HepG2 (cell line): ENCODE measurements at regions not wholly inside any gene's neighbourhood (a gene's known extent, or its start where the extent isn't known, plus 50 kb on each side); places are given as distances from the start of the nearest gene placed in this dataset.

ENCODE experiments used
- HDAC1 ChIP-seq: sonication (generic); formaldehyde crosslinking; IDR thresholded peaks from 2 replicates; pipeline ENCODE4 v1.5.1; 2020; ENCODE audit warnings: mild to moderate bottlenecking, missing genetic modification reagents
- HOXA7 ChIP-seq: sonication (generic); formaldehyde crosslinking; IDR thresholded peaks from 2 replicates; pipeline ENCODE4 v1.8.1; 2022; ENCODE audit warnings: mild to moderate bottlenecking, missing genetic modification reagents, moderate library complexity
- LCORL ChIP-seq, 2 experiments: fragments of 450-650 bp in 1 of 2; sonication (generic) in 1 of 2; formaldehyde crosslinking in 1 of 2; IDR thresholded peaks; 2 replicates each; pipeline versions ENCODE4 v1.5.0 to v1.6.1; 2017 to 2020; ENCODE audit warnings: antibody characterized with exemption in 1 of 2, missing genetic modification reagents in 1 of 2
- MAF1 ChIP-seq: sonication (generic); formaldehyde crosslinking; IDR thresholded peaks from 2 replicates; pipeline ENCODE4 v1.5.0; 2020; ENCODE audit warnings: missing genetic modification reagents, borderline replicate concordance
- NCOA5 ChIP-seq: sonication (generic); formaldehyde crosslinking; IDR thresholded peaks from 2 replicates; pipeline ENCODE4 v1.4.0; 2020; ENCODE audit warnings: missing genetic modification reagents
- NFE2 ChIP-seq: sonication (generic); formaldehyde crosslinking; IDR thresholded peaks from 2 replicates; pipeline ENCODE4 v1.4.0; 2020; ENCODE audit warnings: missing genetic modification reagents
- PPARG ChIP-seq: conservative IDR thresholded peaks from 2 replicates; pipeline ENCODE4 v1.6.1; 2016; ENCODE audit warnings: missing biosample characterization, missing genetic modification reagents
- RBM22 ChIP-seq: fragments of 200-400 bp; formaldehyde crosslinking; optimal IDR thresholded peaks from 2 replicates; pipeline ENCODE3; 2017; ENCODE audit warnings: mild to moderate bottlenecking, low read length, moderate library complexity
- SETDB1 ChIP-seq: sonication (generic); formaldehyde crosslinking; IDR thresholded peaks from 2 replicates; pipeline ENCODE4 v1.5.1; 2020; ENCODE audit warnings: missing genetic modification reagents, mild to moderate bottlenecking, borderline replicate concordance
- TARDBP ChIP-seq: sonication (generic); formaldehyde crosslinking; IDR thresholded peaks from 2 replicates; pipeline ENCODE4 v1.8.0; 2022; ENCODE audit warnings: mild to moderate bottlenecking, missing genetic modification reagents
- THAP8 ChIP-seq: sonication (generic); formaldehyde crosslinking; IDR thresholded peaks from 2 replicates; pipeline ENCODE4 v1.5.1; 2020; ENCODE audit warnings: missing genetic modification reagents, mild to moderate bottlenecking, borderline replicate concordance
- U2AF2 ChIP-seq: fragments of 200-400 bp; formaldehyde crosslinking; IDR thresholded peaks from 2 replicates; pipeline ENCODE4 v1.6.1; 2017; ENCODE audit warnings: low read depth, mild to moderate bottlenecking, low read length
- ZNF18 ChIP-seq: sonication (generic); formaldehyde crosslinking; IDR thresholded peaks from 2 replicates; pipeline ENCODE4 v1.8.0; 2022; ENCODE audit warnings: mild to moderate bottlenecking, missing genetic modification reagents; ENCODE audit not compliant: insufficient replicate concordance
- ZNF414 ChIP-seq: sonication (generic); formaldehyde crosslinking; IDR thresholded peaks from 2 replicates; pipeline ENCODE4 v1.5.0; 2020; ENCODE audit warnings: missing genetic modification reagents
- ZNF580 ChIP-seq: IDR thresholded peaks from 2 replicates; pipeline ENCODE4 v1.6.1; 2016; ENCODE audit warnings: low read depth, borderline replicate concordance
- ZNF670 ChIP-seq: sonication (generic); formaldehyde crosslinking; IDR thresholded peaks from 2 replicates; pipeline ENCODE4 v1.8.0; 2022; ENCODE audit warnings: mild to moderate bottlenecking, missing genetic modification reagents, borderline replicate concordance
- TF ChIP-seq, protein P1 (sequence below): IDR thresholded peaks from 2 replicates; pipeline ENCODE4 v1.6.1; 2016; ENCODE audit warnings: low read depth, missing genetic modification reagents, missing compliant biosample characterization
- TF ChIP-seq, protein P2 (sequence below): IDR thresholded peaks from 2 replicates; pipeline ENCODE4 v1.6.1; 2018; ENCODE audit warnings: missing genetic modification reagents, mild to moderate bottlenecking, missing compliant biosample characterization

GRCh38 chr4:123478859-123479345, 82.3 kb downstream of the SPRY1 start (continued):
- peak; percentile 84 for TF ChIP-seq LCORL (IDR thresholded peaks at IDR 0.05)
- TF ChIP-seq LCORL (CRISPR knock-in tag; IDR thresholded peaks at IDR 0.05), result peak; percentile 91
- TF ChIP-seq RBM22, result peak; percentile 46
- peak; percentile 96 for TF ChIP-seq ZNF414 (CRISPR knock-in tag)
- peak; percentile 99 for TF ChIP-seq TARDBP
- TF ChIP-seq THAP8 (CRISPR knock-in tag), result no peak; the same call in 1 of the 2 replicates
- TF ChIP-seq MAF1 (CRISPR knock-in tag), result no peak
- TF ChIP-seq NCOA5 (CRISPR knock-in tag), result no peak
- peak; percentile 98 for TF ChIP-seq HDAC1 (CRISPR knock-in tag)
- peak; percentile 89 for TF ChIP-seq ZNF18 (CRISPR knock-in tag)
- TF ChIP-seq ZNF670 (CRISPR knock-in tag), result peak; percentile 71; the same call in 1 of the 2 replicates
- TF ChIP-seq SETDB1 (CRISPR knock-in tag), result no peak
- TF ChIP-seq ZNF580 (CRISPR knock-in tag), result peak; percentile 98
- TF ChIP-seq, protein P1, sequence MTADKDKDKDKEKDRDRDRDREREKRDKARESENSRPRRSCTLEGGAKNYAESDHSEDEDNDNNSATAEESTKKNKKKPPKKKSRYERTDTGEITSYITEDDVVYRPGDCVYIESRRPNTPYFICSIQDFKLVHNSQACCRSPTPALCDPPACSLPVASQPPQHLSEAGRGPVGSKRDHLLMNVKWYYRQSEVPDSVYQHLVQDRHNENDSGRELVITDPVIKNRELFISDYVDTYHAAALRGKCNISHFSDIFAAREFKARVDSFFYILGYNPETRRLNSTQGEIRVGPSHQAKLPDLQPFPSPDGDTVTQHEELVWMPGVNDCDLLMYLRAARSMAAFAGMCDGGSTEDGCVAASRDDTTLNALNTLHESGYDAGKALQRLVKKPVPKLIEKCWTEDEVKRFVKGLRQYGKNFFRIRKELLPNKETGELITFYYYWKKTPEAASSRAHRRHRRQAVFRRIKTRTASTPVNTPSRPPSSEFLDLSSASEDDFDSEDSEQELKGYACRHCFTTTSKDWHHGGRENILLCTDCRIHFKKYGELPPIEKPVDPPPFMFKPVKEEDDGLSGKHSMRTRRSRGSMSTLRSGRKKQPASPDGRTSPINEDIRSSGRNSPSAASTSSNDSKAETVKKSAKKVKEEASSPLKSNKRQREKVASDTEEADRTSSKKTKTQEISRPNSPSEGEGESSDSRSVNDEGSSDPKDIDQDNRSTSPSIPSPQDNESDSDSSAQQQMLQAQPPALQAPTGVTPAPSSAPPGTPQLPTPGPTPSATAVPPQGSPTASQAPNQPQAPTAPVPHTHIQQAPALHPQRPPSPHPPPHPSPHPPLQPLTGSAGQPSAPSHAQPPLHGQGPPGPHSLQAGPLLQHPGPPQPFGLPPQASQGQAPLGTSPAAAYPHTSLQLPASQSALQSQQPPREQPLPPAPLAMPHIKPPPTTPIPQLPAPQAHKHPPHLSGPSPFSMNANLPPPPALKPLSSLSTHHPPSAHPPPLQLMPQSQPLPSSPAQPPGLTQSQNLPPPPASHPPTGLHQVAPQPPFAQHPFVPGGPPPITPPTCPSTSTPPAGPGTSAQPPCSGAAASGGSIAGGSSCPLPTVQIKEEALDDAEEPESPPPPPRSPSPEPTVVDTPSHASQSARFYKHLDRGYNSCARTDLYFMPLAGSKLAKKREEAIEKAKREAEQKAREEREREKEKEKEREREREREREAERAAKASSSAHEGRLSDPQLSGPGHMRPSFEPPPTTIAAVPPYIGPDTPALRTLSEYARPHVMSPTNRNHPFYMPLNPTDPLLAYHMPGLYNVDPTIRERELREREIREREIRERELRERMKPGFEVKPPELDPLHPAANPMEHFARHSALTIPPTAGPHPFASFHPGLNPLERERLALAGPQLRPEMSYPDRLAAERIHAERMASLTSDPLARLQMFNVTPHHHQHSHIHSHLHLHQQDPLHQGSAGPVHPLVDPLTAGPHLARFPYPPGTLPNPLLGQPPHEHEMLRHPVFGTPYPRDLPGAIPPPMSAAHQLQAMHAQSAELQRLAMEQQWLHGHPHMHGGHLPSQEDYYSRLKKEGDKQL (CRISPR knock-in tag), result peak; percentile 99
- TF ChIP-seq, protein P2, sequence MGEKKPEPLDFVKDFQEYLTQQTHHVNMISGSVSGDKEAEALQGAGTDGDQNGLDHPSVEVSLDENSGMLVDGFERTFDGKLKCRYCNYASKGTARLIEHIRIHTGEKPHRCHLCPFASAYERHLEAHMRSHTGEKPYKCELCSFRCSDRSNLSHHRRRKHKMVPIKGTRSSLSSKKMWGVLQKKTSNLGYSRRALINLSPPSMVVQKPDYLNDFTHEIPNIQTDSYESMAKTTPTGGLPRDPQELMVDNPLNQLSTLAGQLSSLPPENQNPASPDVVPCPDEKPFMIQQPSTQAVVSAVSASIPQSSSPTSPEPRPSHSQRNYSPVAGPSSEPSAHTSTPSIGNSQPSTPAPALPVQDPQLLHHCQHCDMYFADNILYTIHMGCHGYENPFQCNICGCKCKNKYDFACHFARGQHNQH (CRISPR knock-in tag), result peak; percentile 97
- TF ChIP-seq NFE2 (CRISPR knock-in tag), result no peak
- TF ChIP-seq PPARG (CRISPR knock-in tag), result peak; percentile 92
- TF ChIP-seq HOXA7 (CRISPR knock-in tag), result no peak
- TF ChIP-seq U2AF2, result 0 out of 2 replicates have a peak, but pooled peaks have one; percentile 55
